Stimulated activated CD4-positive, alpha-beta T cell treated with anti-CD3 and anti-CD28 coated beads, Interleukin-15, amount 100 ng/mL, for 24 hours (primary cell): ENCODE measurements at regions not wholly inside any gene's neighbourhood (a gene's known extent, or its start where the extent isn't known, plus 50 kb on each side); places are given as distances from the start of the nearest gene placed in this dataset.

Experiments
- DNase-seq: peaks from one replicate; pipeline ENCODE4 v3.0.0-alpha.2; 2020

GRCh38 chr9:22288661-22289060, 158.0 kb upstream of the DMRTA1 start:
- DNase-seq = no peak

- no peak for DNase-seq
Measured at GRCh38 chr9:22307013-22307711, 139.5 kb upstream of the DMRTA1 start.

GRCh38 chr9:22308177-22308576, 138.4 kb upstream of the DMRTA1 start:
- no peak for DNase-seq

- no peak for DNase-seq
Measured at GRCh38 chr9:22316645-22317044, 130.0 kb upstream of the DMRTA1 start.

- no peak for DNase-seq
Measured at GRCh38 chr9:22331533-22331932, 115.1 kb upstream of the DMRTA1 start.

- DNase-seq = no peak
Measured at GRCh38 chr9:22332202-22332601, 114.4 kb upstream of the DMRTA1 start.

- no peak for DNase-seq
Measured at GRCh38 chr9:22337261-22337660, 109.4 kb upstream of the DMRTA1 start.

- no peak for DNase-seq
Measured at GRCh38 chr9:22342491-22343217, 104.0 kb upstream of the DMRTA1 start.

- no peak for DNase-seq
Measured at GRCh38 chr9:22343218-22343611, 103.4 kb upstream of the DMRTA1 start.

- no peak for DNase-seq
Measured at GRCh38 chr9:22354699-22355384, 91.8 kb upstream of the DMRTA1 start.

- DNase-seq = no peak
Measured at GRCh38 chr9:22356985-22357384, 89.6 kb upstream of the DMRTA1 start.

GRCh38 chr9:22363421-22363887, 83.2 kb upstream of the DMRTA1 start:
- DNase-seq = no peak

GRCh38 chr9:22373636-22374035, 73.0 kb upstream of the DMRTA1 start:
- DNase-seq = no peak

- DNase-seq = no peak
Measured at GRCh38 chr9:22374051-22374450, 72.6 kb upstream of the DMRTA1 start.

- no peak for DNase-seq
Measured at GRCh38 chr9:22379272-22379671, 67.4 kb upstream of the DMRTA1 start.

- DNase-seq = no peak
Measured at GRCh38 chr9:22381170-22381569, 65.5 kb upstream of the DMRTA1 start.

GRCh38 chr9:22382331-22382730, 64.3 kb upstream of the DMRTA1 start:
- DNase-seq = no peak

GRCh38 chr9:22383718-22384117, 62.9 kb upstream of the DMRTA1 start:
- no peak for DNase-seq

GRCh38 chr9:22389271-22389670, 57.4 kb upstream of the DMRTA1 start:
- no peak for DNase-seq

GRCh38 chr9:22392523-22392922, 54.1 kb upstream of the DMRTA1 start:
- DNase-seq = no peak

GRCh38 chr9:22395687-22396141, 50.9 kb upstream of the DMRTA1 start:
- no peak for DNase-seq
